ENCODE measurements at regions not wholly inside any gene's neighbourhood (a gene's known extent, or its start where the extent isn't known, plus 50 kb on each side); places are given as distances from the start of the nearest gene placed in this dataset.
"Not testable (repeated sequence)": the region's sequence is repeated elsewhere in the genome, so short reads cannot be mapped to it uniquely, and the experiment has no call there.

- DNase-seq, result no peak
Measured at GRCh38 chr1:8166406-8166805, 140.3 kb upstream of the ERRFI1 start.

DNA sequence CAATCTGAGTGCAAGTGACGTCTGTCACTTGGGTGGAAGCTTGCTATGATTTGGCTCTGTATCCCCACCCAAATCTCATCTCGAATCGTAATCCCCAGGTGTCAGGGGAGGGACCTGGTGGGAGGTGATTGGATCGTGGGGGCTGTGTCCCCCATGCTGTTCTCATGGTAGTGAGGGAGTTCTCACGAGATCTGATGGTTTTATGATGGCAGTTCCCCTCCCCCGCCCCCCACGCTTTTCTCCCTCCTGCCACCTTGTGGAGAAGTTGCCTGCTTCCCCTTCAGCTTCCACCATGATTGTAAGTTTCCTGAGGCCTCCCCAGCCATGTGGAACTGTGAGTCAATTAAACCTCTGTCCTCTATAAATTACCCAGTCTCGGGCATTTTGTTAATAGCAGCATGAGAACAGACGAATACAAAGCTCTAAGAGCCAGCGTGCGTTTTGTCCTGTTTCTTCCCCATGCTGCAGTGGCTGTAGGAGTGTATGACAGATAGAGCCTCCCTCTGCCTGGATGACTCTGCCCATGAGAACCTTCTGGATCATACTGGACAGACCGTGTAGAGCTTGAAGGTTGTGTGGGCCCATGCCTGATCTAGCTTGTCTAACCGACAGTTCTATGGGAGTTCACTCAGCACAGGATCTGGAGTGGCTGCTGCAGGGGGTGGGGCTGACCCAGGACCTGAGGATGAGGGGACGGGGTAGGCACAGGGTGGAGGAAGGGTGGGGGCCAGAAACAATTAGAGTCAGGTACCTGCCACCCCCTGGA lies 139.7 kb upstream of the ERRFI1 start:
- no peak for DNase-seq

DNA sequence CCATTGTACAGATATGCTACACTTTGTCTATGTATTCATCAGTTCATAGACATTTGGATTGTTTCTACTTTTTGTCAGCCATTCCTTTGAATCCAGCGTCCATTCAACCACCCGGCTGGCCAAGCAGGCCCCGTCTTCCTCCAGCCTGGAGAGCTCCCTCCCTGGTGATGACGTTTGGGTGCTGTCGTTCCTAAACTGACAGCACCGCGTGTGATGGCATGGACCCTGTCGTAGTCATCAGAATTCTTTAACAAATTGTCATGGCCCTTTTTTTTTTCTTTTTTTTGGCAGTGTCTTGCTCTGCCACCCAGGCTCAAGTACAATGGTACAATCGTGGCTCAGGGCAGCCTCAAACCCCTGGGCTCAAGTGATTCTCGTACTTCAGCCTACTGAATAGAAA lies 138.6 kb upstream of the ERRFI1 start:
- no peak for DNase-seq

DNA sequence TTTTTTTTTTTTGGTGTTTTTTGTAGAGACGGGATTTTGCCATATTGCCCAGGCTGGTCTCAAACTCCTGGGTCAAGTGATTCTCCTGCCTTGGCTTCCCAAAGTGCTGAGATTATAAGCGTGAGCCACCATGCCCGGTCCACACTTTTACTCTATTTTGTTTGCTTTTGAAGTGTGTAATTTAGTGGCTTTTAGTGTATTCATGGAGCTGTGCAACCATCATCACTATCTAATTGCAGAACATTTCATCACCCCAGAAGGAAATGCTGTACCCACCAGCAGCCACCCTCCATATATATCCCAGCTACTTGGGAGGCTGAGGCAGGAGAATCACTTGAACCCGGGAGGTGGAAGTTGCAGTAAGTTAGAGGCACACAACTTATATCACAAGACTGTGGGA lies 136.9 kb upstream of the ERRFI1 start:
- no peak for DNase-seq

GRCh38 chr1:8162168-8162567 lies 136.1 kb upstream of the ERRFI1 start:
- no peak for DNase-seq

DNA sequence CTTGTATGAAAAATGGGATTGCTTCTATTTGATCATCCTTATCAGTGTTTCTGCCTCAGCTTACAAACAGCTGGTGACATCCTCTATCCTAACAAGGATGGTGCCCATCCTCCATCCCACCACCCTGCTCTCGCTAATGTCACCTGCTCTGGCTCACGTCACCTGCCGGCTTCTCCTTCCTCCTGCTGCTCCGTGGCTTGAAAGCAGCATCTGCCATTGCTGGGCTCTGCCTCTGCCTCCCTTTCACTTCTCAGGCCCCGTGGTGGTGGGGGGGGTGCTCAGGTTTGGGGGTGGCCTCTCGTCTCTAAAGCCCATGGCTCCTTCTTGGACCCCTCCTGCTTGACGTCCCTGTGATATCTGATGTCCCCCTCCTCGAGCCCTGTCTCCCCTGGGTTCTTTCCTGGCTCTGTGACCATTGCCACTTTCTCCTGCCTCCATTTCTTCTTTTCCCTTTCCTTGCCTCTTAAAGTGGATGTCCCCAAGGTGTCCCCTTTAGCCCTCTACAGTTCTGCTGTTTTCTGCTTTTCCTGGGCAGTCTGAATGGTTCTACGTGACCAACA lies 135.5 kb upstream of the ERRFI1 start:
- DNase-seq, result no peak

- DNase-seq, result no peak
Measured at GRCh38 chr1:8159470-8160024, 133.4 kb upstream of the ERRFI1 start.

- DNase-seq, result no peak
Measured at GRCh38 chr1:8158995-8159394, 132.9 kb upstream of the ERRFI1 start.

DNA sequence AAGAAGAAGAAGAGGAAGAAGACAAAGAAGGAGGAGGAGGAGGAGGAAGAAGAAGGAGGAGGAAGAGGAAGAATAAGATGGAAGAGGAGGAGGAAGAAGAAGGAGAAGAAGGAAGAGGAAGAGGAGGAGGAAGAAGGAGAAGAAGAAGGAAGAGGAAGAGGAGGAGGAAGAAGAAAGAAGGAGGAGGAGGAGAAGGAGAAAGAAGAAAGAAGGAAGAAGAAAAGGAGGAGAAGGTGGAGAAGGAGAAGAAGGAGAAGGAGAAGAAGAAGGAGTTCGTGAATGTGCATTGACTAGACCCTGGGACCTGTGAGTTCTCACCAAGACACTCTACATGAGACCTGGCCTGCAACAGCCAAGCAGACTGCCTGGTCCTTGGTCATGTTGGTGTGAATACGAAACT lies 131.7 kb upstream of the ERRFI1 start:
- no peak for DNase-seq

DNA sequence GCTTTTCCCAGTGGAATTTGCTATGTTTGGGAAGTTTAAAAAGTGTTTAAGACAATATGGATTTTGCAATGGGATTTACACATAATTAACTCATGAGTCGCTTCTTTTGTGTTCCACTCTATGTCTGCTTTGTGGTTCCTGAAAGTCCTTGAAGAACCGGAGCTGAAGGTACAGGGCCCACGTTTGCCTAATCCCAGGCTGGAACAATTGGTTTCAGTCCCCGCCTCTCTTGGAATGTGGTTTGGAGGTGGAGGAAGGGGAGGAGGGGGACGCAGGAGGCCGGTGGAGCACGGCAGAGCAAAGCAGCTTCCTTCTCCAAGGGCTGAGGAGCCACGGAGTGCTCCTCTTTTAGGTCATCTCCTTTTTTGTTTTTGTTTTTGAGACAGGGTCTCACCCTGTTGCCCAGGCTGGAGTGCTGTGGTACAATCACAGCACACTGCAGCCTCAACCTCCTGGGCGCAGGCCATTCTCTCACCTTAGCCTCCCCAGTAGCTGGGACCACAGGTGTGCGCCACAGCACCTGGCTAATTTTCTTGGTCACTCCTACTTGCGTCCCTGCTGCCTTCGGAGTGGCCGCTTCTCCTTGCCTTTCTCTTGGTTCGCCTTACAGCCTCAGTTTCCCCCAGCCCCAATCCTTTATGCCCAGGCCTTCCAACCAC lies 129.5 kb upstream of the ERRFI1 start:
- DNase-seq, result no peak

- DNase-seq, result no peak
Measured at GRCh38 chr1:8154621-8155052, 128.5 kb upstream of the ERRFI1 start.

DNA sequence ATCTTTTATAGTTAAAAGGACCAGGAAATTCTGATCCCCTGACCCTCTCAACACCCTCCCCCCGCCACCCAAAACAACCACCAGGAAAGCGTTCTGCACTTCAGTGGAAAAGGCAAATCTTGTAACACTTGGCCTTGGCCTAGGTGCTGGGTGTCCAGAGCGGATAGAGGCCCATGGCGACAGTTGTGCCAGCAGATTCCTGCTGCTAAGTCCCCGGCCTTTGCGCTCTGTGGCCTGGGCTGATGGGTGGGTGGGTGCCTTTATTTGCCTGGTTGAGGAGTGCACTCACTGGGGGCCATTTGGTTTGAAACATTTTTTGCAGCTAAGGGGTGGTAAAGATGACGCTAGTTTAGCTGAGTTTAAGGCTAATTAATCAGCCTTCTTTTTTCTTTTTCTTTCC lies 127.9 kb upstream of the ERRFI1 start:
- DNase-seq, result no peak

GRCh38 chr1:8152731-8153702 lies 126.9 kb upstream of the ERRFI1 start:
- DNase-seq, result no peak

GRCh38 chr1:8151647-8152046 lies 125.5 kb upstream of the ERRFI1 start:
- DNase-seq, result no peak

- DNase-seq, result not testable (repeated sequence)
Measured at GRCh38 chr1:8149756-8150155, 123.6 kb upstream of the ERRFI1 start.

DNA sequence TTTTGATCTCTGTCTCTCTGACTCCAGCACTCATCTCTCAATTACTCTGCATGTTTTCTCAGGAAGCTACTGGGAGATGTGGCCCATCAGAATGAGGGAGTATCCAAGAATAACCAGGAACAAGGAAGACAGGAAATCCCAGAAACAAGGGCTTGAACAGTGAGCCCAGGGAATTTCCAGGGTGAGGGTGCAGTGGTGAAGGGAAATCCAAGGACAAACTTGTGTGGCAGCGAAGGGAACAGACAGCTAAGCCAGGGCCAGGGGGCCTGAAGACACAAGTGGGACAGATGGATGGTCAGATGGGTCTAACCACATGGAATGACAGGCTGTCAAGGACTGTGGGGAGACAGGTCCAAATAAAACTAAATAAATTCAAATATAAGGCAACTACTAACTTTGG lies 121.8 kb upstream of the ERRFI1 start:
- DNase-seq, result no peak

DNA sequence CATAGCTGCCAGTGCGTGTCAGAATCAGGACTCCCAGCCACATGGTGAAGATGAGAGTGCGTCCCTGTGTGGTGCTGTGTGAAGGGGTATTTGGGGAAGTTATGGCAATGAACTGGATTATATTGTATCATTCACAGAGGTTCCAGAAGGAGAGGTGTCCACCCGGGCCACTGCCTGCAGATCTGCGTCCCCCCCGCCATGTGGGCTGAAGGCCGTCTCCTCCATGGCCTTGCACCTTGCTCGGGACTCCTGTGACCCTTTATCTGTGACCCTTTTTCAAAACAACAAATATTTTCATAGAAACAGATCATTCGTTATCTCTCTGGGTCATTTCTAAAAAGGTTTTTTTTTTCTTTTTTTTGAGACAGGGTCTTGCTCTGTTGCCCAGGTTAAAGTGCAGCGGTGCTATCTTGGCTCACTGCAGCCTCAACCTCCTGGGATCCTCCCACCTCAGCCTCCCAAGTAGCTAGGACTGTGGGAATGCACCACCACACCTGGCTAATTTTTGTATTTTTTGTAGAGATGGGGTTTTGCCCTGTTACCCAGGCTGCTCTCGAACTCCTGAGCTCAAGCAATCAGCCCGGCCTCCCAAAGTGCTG lies 120.2 kb upstream of the ERRFI1 start:
- no peak for DNase-seq

DNA sequence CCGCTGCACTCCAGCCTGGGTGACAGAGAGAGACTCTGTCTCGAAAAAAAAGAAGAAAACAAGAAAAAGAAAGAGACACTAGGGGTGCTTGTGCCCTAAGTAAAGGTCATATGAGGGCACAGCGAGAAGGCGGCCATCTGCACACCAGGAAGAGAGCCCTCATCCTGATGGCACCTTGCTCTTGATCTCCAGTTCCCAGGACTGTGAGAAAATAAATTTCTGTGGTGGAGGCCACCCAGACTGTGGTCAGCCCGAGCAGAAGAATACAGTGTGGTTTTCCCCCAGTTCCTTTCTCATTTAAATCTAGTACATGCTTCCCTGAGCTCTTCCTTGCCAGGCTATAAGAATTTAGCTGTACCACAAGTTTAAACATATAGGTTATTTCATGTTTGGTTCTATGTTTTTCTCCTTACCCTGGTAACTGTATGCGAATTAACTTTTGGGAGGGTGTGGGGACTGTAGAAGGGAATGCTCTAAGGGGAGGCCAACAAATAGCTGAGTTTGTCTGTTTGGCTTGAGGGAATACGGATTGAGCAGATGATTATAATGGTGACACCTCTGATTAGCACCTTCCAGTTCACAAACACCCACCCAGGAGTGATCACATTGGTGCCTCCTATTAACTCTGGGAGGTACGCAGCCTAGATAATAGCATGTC lies 119.6 kb upstream of the ERRFI1 start:
- DNase-seq, result no peak

DNA sequence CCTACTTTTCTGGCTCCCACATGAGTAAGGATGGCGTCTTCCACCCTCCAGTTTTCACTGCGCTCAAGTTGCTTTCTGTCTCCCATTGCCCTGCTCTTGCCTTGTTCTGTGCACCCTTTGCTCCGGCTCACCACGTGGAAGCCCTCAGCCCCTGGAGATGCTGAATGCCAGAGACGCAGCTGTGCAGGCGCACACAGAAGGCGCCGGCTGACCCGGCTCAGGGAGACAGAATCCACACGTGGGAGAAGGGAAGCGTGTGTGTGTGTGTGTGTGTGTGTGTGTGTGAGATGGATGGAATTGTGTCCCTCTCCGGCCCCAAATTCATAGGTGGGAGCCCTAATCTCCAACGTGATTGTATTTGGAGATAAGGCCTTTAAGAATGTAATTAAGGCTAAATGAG lies 118.2 kb upstream of the ERRFI1 start:
- DNase-seq, result no peak

GRCh38 chr1:8142955-8143629 lies 117.0 kb upstream of the ERRFI1 start:
- no peak for DNase-seq

GRCh38 chr1:8139941-8140340 lies 113.8 kb upstream of the ERRFI1 start:
- no peak for DNase-seq
